ENCODE measurements at regions not wholly inside any gene's neighbourhood (a gene's known extent, or its start where the extent isn't known, plus 50 kb on each side); places are given as distances from the start of the nearest gene placed in this dataset.
A peak's percentile ranks its signal among the peaks of the same experiment; 100 is the strongest.

- ChIA-PET CTCF (ENCODE audit: low intra/inter-chr PET ratio, low total read pairs) (no interaction called here), POLR2A (no interaction called here)
- Histone ChIP-seq H3K4me1 (ENCODE audit: insufficient read depth, low read length) (no peaks in the 10 kb centered on the region), H3K27me3 (ENCODE audit: control insufficient read depth in 1 of 2, insufficient read depth in 2 of 2, low read length in 2 of 2) (no peaks in the 10 kb centered on the region), H3K9ac (ENCODE audit: insufficient read depth, low read depth, low read length) (no peak overlapping the region), H2AFZ (ENCODE audit: low read length) (no peak overlapping the region), H3K4me2 (ENCODE audit: low read depth, low read length) (no peak overlapping the region), H3K79me2 (ENCODE audit: insufficient read depth, low read length) (no peaks in the 10 kb centered on the region), H3K9me3 (ENCODE audit: low read length) (no peaks in the 10 kb centered on the region), H4K20me1 (ENCODE audit: insufficient read depth, low read length) (no peaks in the 10 kb centered on the region), H3K27ac (ENCODE audit: extremely low read length, insufficient read depth, low read length) (no peak overlapping the region), H3K36me3 (replicated peaks in 1 of 2; ENCODE audit: control insufficient read depth in 1 of 2, insufficient read depth in 2 of 2, low read length in 2 of 2) (no peaks in the 10 kb centered on the region), H3K4me3 (replicated peaks in 1 of 3; ENCODE audit: insufficient read depth in 1 of 3, low read depth in 2 of 3, low read length in 3 of 3) (no peak overlapping the region)
- 2% methylated on average over 3 of the region's 3 CpGs for WGBS (ENCODE audit: low lambda C conversion rate)
- intact Hi-C loops (cut with micrococcal nuclease; ENCODE audit: unreplicated experiment): no loop called here
- BruUV-seq (replicated peaks): no TSS peak
- FAIRE-seq (no peak), ATAC-seq (no peak), DNase-seq (ENCODE audit: low spot score) (no peak)
- in situ Hi-C loops (cut with HindIII; ENCODE audit: extremely low pct_ligation_motif_present, low pct_unique_long_range_greater_than_20kb): no loop called here
- TF ChIP-seq ELF4 (CRISPR knock-in tag; IDR thresholded peaks at IDR 0.05; ENCODE audit: borderline replicate concordance): no peak
- no peak for TF ChIP-seq MAF1 (CRISPR knock-in tag; IDR thresholded peaks at IDR 0.05; ENCODE audit: borderline replicate concordance)
- no peak for TF ChIP-seq TOPORS (CRISPR knock-in tag; IDR thresholded peaks at IDR 0.05)
- TF ChIP-seq SALL2 (CRISPR knock-in tag; IDR thresholded peaks at IDR 0.05): no peak
- TF ChIP-seq KAT7 (CRISPR knock-in tag; IDR thresholded peaks at IDR 0.05; ENCODE audit: borderline replicate concordance): no peak
- TF ChIP-seq HMG20B (CRISPR knock-in tag; conservative IDR thresholded peaks at IDR 0.05): no peak
- no peak for TF ChIP-seq PPARG (CRISPR knock-in tag; conservative IDR thresholded peaks at IDR 0.05)
- TF ChIP-seq JDP2 (CRISPR knock-in tag; IDR thresholded peaks at IDR 0.05; ENCODE audit: borderline replicate concordance): no peak
- TF ChIP-seq MZF1 (CRISPR knock-in tag; IDR thresholded peaks at IDR 0.05; ENCODE audit: borderline replicate concordance): no peak
Observed at GRCh38 chr4:18518098-18518497, 496.5 kb upstream of the LCORL start.

- ChIA-PET POLR2A (no interaction called here), CTCF (ENCODE audit: low intra/inter-chr PET ratio, low total read pairs) (no interaction called here)
- no peaks in the 10 kb centered on the region for H3K79me2 ChIP-seq (ENCODE audit: insufficient read depth, low read length)
- ATAC-seq: no peak
- no TSS peak for BruUV-seq (replicated peaks)
- H3K4me2 ChIP-seq (ENCODE audit: low read depth, low read length): no peak overlapping the region
- no peak overlapping the region for H2AFZ ChIP-seq (ENCODE audit: low read length)
- no peaks in the 10 kb centered on the region for H4K20me1 ChIP-seq (ENCODE audit: insufficient read depth, low read length)
- DNase-seq (ENCODE audit: low spot score): no peak
- intact Hi-C loops (cut with micrococcal nuclease; ENCODE audit: unreplicated experiment): no loop called here
- no peaks in the 10 kb centered on the region for H3K9me3 ChIP-seq (ENCODE audit: low read length)
- H3K27me3 ChIP-seq (ENCODE audit: control insufficient read depth in 1 of 2, insufficient read depth in 2 of 2, low read length in 2 of 2): no peaks in the 10 kb centered on the region
- in situ Hi-C loops (cut with HindIII; ENCODE audit: extremely low pct_ligation_motif_present, low pct_unique_long_range_greater_than_20kb): no loop called here
- H3K36me3 ChIP-seq (replicated peaks in 1 of 2; ENCODE audit: control insufficient read depth in 1 of 2, insufficient read depth in 2 of 2, low read length in 2 of 2): no peaks in the 10 kb centered on the region
- H3K27ac ChIP-seq (ENCODE audit: extremely low read length, insufficient read depth, low read length): no peak overlapping the region
- no peak overlapping the region for H3K4me3 ChIP-seq (replicated peaks in 1 of 3; ENCODE audit: insufficient read depth in 1 of 3, low read depth in 2 of 3, low read length in 3 of 3)
- no peak for FAIRE-seq
- no peak overlapping the region for H3K9ac ChIP-seq (ENCODE audit: insufficient read depth, low read depth, low read length)
- TF ChIP-seq ARNTL (CRISPR knock-in tag; IDR thresholded peaks at IDR 0.05) (no peak), CEBPB (IDR thresholded peaks at IDR 0.05; ENCODE audit: borderline replicate concordance, low read depth, low read length) (peak; percentile 43; the same call in 1 of the 2 replicates)
- no peaks in the 10 kb centered on the region for H3K4me1 ChIP-seq (ENCODE audit: insufficient read depth, low read length)
Observed at GRCh38 chr4:18513861-18514260, 492.3 kb upstream of the LCORL start.

Measured in HepG2 (cell line).